PC-9 (cell line): ENCODE measurements at regions not wholly inside any gene's neighbourhood (a gene's known extent, or its start where the extent isn't known, plus 50 kb on each side); places are given as distances from the start of the nearest gene placed in this dataset.

ENCODE experiments used
- EZH2 ChIP-seq: fragments of 200-600 bp; sonication (generic); IDR thresholded peaks from 2 replicates; pipeline ENCODE4 v1.8.0; 2017; ENCODE audit warnings: antibody characterized with exemption, low read depth
- TF ChIP-seq, protein P1 (sequence below): fragments of 200-600 bp; sonication (generic); conservative IDR thresholded peaks from 2 replicates; pipeline ENCODE4 v1.6.1; 2017; ENCODE audit warnings: mixed run types, antibody characterized with exemption, mild to moderate bottlenecking, moderate library complexity

DNA sequence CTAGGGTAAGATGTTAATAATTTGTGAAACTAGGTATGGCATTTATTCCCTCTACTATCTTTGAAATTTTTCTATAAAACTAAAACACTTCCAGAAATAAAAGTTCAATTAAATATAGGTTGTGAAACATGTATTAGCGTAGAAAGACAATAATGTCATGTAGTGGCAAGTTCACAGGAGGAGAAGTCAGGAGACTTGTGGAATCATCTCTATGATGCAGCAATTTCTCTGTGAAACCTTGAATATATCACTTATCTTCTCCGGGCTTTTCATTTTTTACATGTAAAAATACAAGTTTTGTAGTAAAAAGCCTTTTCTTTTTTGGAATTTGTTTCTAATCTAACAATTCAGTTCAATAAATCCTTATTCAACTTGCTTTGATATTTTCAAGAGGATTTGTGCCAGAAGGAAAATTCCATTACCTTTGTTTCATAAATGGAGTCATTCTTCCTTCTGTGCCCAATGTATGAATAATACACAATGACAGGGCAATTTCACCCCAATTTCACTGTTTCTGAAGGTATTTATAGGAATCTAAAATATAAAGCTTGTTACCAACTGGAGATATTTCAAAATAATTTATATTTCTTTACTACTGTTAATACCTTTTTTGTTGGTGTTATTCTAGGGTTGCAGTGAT is 758.3 kb downstream of the FAM181B start:
- no peak for TF ChIP-seq EZH2
- TF ChIP-seq, protein P1, sequence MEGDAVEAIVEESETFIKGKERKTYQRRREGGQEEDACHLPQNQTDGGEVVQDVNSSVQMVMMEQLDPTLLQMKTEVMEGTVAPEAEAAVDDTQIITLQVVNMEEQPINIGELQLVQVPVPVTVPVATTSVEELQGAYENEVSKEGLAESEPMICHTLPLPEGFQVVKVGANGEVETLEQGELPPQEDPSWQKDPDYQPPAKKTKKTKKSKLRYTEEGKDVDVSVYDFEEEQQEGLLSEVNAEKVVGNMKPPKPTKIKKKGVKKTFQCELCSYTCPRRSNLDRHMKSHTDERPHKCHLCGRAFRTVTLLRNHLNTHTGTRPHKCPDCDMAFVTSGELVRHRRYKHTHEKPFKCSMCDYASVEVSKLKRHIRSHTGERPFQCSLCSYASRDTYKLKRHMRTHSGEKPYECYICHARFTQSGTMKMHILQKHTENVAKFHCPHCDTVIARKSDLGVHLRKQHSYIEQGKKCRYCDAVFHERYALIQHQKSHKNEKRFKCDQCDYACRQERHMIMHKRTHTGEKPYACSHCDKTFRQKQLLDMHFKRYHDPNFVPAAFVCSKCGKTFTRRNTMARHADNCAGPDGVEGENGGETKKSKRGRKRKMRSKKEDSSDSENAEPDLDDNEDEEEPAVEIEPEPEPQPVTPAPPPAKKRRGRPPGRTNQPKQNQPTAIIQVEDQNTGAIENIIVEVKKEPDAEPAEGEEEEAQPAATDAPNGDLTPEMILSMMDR = no peak
